Heart left ventricle (tissue), 13 donors: ENCODE measurements at regions not wholly inside any gene's neighbourhood (a gene's known extent, or its start where the extent isn't known, plus 50 kb on each side); places are given as distances from the start of the nearest gene placed in this dataset.

Experiments used
- POLR2A ChIP-seq, 2 donors: fragments of 450-650 bp; IDR thresholded peaks; one replicate each; pipeline ENCODE4 v1.6.1; 2017; ENCODE audit warnings: antibody characterized with exemption in 2 of 2, mild to moderate bottlenecking in 2 of 2, moderate library complexity in 2 of 2
- TF ChIP-seq, protein P1 (sequence below), 12 donors: fragments of 200-600 bp; sonication (generic) in 4 of 12; IDR thresholded peaks; one replicate each; pipeline versions ENCODE4 v1.5.0 to v1.8.0; 2018 to 2022; ENCODE audit warnings: antibody characterized with exemption in 12 of 12, mild to moderate bottlenecking in 5 of 12
- donor health status: ischemic (EF 13 %, LVEDD 7.1; RV severe dilation, severe dysfunction).
- donor health status: DM: no; HTN: yes; CAD: no.
- donor health status: DM: no; HTN: no; CAD: no.
- donor health status: ischemic (EF 25% LVEDD 6.9; RV normal size, moderate dysfunction).
- donor health status: ischemic (EF 25% LVEDD 5.7; RV mildly dilated, moderate dysfunction).
- donor health status: ischemic (EF 35%, LVEDD 5.7; RV mildly dilated, moderate dysfunction).
- donor health status: nonischemic (EF 11% LVEDD 7.7; RV severe dilation, severe dysfunction).
- donor health status: DM: yes; HTN: yes; CAD: no.
- donor health status: PGD.
- donor health status: ischemic (EF 29% LVEDD 5.4; RV normal size, mild dysfunction).
- donor health status: nonischemic (EF 23%, LVEDD 6.1; RV moderate dilation, normal function).

DNA sequence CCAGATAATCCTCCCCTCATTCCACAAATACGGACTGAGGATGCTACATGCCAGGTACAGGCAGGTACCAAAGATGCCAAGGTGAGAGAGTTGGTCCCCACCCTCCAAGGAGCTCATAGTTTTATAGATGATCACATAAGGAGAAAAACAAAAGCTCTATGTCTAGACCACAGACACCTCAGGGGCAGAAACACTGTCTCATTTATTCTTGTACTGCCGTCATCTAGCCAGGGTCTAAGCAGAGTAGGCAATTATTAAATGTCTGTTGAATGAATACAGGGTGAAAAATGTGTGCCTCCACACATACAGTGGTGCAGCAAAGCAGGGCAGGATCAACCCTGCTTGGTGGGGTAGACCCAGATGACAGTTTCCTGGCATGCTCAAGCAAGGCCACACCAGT lies 439.8 kb upstream of the JARID2 start:
- no peak for TF ChIP-seq POLR2A (IDR thresholded peaks at IDR 0.05)
- TF ChIP-seq, protein P1, sequence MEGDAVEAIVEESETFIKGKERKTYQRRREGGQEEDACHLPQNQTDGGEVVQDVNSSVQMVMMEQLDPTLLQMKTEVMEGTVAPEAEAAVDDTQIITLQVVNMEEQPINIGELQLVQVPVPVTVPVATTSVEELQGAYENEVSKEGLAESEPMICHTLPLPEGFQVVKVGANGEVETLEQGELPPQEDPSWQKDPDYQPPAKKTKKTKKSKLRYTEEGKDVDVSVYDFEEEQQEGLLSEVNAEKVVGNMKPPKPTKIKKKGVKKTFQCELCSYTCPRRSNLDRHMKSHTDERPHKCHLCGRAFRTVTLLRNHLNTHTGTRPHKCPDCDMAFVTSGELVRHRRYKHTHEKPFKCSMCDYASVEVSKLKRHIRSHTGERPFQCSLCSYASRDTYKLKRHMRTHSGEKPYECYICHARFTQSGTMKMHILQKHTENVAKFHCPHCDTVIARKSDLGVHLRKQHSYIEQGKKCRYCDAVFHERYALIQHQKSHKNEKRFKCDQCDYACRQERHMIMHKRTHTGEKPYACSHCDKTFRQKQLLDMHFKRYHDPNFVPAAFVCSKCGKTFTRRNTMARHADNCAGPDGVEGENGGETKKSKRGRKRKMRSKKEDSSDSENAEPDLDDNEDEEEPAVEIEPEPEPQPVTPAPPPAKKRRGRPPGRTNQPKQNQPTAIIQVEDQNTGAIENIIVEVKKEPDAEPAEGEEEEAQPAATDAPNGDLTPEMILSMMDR (IDR thresholded peaks at IDR 0.05): no peak
